Kidney (tissue), 13 donors: ENCODE measurements at regions not wholly inside any gene's neighbourhood (a gene's known extent, or its start where the extent isn't known, plus 50 kb on each side); places are given as distances from the start of the nearest gene placed in this dataset.
A peak's percentile ranks its signal among the peaks of the same experiment; 100 is the strongest.

Experiments used
- DNase-seq, 5 donors: peaks; one replicate each; pipeline ENCODE4 v3.0.0-alpha.2; 2013 to 2020
- FAIRE-seq: peaks from 2 replicates; lab custom pipeline; 2012; peaks lifted over from hg19 to GRCh38; lab: Jason Lieb, UNC
- H3K27ac ChIP-seq, 2 donors: one replicate each; pipeline ENCODE4 v1.7.0; 2013; ENCODE audit warnings: low read depth in 2 of 2, low read length in 2 of 2, inconsistent platforms in 1 of 2
- H3K27me3 ChIP-seq: one replicate; pipeline ENCODE4 v1.7.1; 2013; ENCODE audit warnings: low read length, inconsistent platforms; ENCODE audit not compliant: control insufficient read depth, insufficient read depth
- H3K36me3 ChIP-seq, 3 donors: one replicate each; pipeline versions ENCODE4 v1.7.0 to v1.7.1; 2013; ENCODE audit warnings: low read length in 3 of 3, control low read depth in 1 of 3, inconsistent platforms in 1 of 3; ENCODE audit not compliant: insufficient read depth in 3 of 3, control insufficient read depth in 2 of 3
- H3K4me1 ChIP-seq, 3 donors: one replicate each; pipeline versions ENCODE4 v1.7.0 to v1.7.1; 2013; ENCODE audit warnings: low read length in 3 of 3, inconsistent platforms in 1 of 3, low read depth in 1 of 3; ENCODE audit not compliant: control insufficient read depth in 2 of 3, insufficient read depth in 2 of 3
- H3K4me3 ChIP-seq, 3 donors: one replicate each; pipeline versions ENCODE4 v1.7.0 to v1.8.1; 2013; ENCODE audit warnings: low read length in 3 of 3, control low read depth in 1 of 3, inconsistent platforms in 1 of 3
- H3K9ac ChIP-seq, 3 donors: one replicate each; pipeline versions ENCODE4 v1.7.0 to v1.7.1; 2013; ENCODE audit warnings: low read length in 3 of 3, control low read depth in 1 of 3, inconsistent platforms in 1 of 3
- H3K9me3 ChIP-seq, 3 donors: one replicate each; pipeline versions ENCODE4 v1.7.0 to v1.7.1; 2013; ENCODE audit warnings: low read length in 3 of 3, control low read depth in 1 of 3, inconsistent platforms in 1 of 3; ENCODE audit not compliant: control insufficient read depth in 2 of 3, insufficient read depth in 1 of 3
- CTCF ChIP-seq: IDR thresholded peaks from 3 replicates; pipeline ENCODE4 v1.5.1; 2012; ENCODE audit warnings: mild to moderate bottlenecking, moderate library complexity, borderline replicate concordance; ENCODE audit not compliant: insufficient read depth; ENCODE audit errors: extremely low read depth
- intact Hi-C: fragments of 100-400 bp; cut with DNase I; formaldehyde crosslinking; loops from one replicate; pipeline ENCODE4 v1.11.1; 2022
- donor health status: control.
- donor health status: control.
- donor health status: control.
- donor health status: control.
- donor health status: control.
- donor health status: DM: yes; HTN: yes; CAD: no.
- donor health status: Normal renal cell carcinoma (clear cell type).

GRCh38 chr20:62543470-62544302 lies 67.9 kb upstream of the GATA5 start:
- H3K9ac ChIP-seq, result no peak overlapping the region
- no peaks in the 10 kb centered on the region for H3K4me1 ChIP-seq
- FAIRE-seq (no peak), DNase-seq (peak in 4 of 5 donors; percentile 70 to 79 (median 74))
- intact Hi-C loops, result no loop called here
- H3K36me3 ChIP-seq, result no peaks in the 10 kb centered on the region
- H3K27ac ChIP-seq, result no peak overlapping the region
- no peak for TF ChIP-seq CTCF
- H3K27me3 ChIP-seq, result no peaks in the 10 kb centered on the region
- H3K4me3 ChIP-seq, result no peak overlapping the region
- H3K9me3 ChIP-seq, result no peaks in the 10 kb centered on the region

- H3K4me1 ChIP-seq, result no peaks in the 10 kb centered on the region
- no peaks in the 10 kb centered on the region for H3K27me3 ChIP-seq
- FAIRE-seq (no peak), DNase-seq (no peak)
- intact Hi-C loops, result no loop called here
- no peaks in the 10 kb centered on the region for H3K9me3 ChIP-seq
- no peak overlapping the region for H3K4me3 ChIP-seq
- no peaks in the 10 kb centered on the region for H3K36me3 ChIP-seq
- no peak overlapping the region for H3K27ac ChIP-seq
- TF ChIP-seq CTCF, result no peak
- H3K9ac ChIP-seq, result no peak overlapping the region
Measured at GRCh38 chr20:62544505-62545055, 68.8 kb upstream of the GATA5 start.

- Histone ChIP-seq H3K27me3 (no peaks in the 10 kb centered on the region), H3K9ac (no peak overlapping the region), H3K4me1 (no peaks in the 10 kb centered on the region), H3K4me3 (no peak overlapping the region), H3K9me3 (no peaks in the 10 kb centered on the region), H3K36me3 (no peaks in the 10 kb centered on the region), H3K27ac (no peak overlapping the region)
- intact Hi-C loops, result no loop called here
- DNase-seq (no peak), FAIRE-seq (no peak)
- no peak for TF ChIP-seq CTCF
Measured at GRCh38 chr20:62545271-62545670, 69.5 kb upstream of the GATA5 start.
